GM13976 (cell line): ENCODE measurements at regions not wholly inside any gene's neighbourhood (a gene's known extent, or its start where the extent isn't known, plus 50 kb on each side); places are given as distances from the start of the nearest gene placed in this dataset.

Experiments
- DNase-seq: peaks from one replicate; pipeline ENCODE4 v3.0.0; 2012; ENCODE audit warnings: low spot score
- in situ Hi-C: fragments of 300-500 bp; cut with MboI; formaldehyde crosslinking; loops from one replicate; pipeline ENCODE4 v1.12.0; 2022; ENCODE audit warnings: low sequenced_read_pairs, mixed read lengths, inconsistent platforms; ENCODE audit not compliant: unreplicated experiment
- TF ChIP-seq, protein P1 (sequence below): IDR thresholded peaks from 2 replicates; pipeline ENCODE4 v1.5.1; 2012; ENCODE audit warnings: borderline replicate concordance, mild to moderate bottlenecking; ENCODE audit not compliant: insufficient read depth; ENCODE audit errors: extremely low read depth, missing control alignments, control extremely low read depth

DNA sequence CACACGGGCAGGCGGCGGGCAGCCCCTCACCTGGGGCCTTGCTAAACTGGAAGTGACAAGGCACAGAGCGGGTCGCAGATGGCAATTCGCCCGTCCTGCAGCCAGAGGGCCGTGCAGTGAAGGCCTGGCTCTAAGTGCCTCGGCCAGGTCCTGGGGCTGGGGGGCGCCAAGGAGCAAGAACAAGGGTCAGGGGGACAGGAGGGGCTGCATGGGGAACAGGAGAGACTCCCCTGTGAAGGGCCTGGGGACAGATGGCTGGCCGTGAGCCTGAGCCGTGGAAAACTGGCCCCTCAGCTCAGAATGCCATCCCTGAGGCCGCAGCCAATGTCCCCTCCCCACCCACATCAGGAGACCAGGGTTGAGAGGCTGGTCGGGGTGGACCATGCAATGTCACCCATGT, 60.0 kb downstream of the RTL6 start:
- peak; percentile 27 for DNase-seq
- in situ Hi-C loops, result no loop called here
- TF ChIP-seq, protein P1, sequence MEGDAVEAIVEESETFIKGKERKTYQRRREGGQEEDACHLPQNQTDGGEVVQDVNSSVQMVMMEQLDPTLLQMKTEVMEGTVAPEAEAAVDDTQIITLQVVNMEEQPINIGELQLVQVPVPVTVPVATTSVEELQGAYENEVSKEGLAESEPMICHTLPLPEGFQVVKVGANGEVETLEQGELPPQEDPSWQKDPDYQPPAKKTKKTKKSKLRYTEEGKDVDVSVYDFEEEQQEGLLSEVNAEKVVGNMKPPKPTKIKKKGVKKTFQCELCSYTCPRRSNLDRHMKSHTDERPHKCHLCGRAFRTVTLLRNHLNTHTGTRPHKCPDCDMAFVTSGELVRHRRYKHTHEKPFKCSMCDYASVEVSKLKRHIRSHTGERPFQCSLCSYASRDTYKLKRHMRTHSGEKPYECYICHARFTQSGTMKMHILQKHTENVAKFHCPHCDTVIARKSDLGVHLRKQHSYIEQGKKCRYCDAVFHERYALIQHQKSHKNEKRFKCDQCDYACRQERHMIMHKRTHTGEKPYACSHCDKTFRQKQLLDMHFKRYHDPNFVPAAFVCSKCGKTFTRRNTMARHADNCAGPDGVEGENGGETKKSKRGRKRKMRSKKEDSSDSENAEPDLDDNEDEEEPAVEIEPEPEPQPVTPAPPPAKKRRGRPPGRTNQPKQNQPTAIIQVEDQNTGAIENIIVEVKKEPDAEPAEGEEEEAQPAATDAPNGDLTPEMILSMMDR, result no peak

DNA sequence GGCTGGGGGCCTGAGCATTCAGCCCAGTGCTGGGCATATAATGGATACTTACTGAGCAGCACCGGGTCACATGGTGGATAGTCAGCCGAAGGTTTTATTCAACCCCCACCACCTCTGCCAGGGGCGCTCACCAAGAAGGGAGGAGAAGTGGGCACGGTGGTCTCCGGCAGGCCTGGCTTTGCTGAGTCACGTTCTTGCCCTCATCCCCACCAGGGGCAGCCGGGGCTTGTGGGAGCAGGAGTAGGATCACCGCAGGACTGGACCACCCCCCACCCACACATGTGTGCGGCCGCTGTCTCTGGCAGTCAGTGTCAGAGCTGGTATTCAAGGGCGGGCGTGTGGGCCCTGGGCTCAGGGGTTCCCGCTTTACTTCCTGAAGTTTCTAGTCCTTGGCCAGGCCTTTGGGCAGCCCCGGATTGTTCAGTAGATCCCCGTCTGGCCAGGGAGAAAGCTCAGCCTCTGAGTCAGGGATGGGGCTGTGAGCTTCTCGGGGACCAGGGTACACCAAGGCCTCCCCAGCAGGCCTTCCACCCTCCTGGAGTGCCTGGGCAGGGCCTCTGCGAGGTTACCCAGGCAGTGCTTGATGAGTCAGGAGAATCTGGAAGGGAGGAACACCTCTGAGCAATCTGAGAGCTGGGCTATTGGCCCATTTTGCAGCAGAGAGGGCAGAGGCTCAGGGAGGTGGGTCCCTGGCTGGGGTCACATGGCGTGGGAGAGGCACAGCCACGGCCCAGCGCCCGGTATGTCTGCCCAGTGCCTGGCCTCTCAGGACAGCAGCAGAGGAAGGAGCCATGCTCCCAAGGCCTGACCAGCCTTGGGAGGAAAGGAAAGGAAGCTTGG, 60.6 kb downstream of the RTL6 start:
- no peak for DNase-seq
- TF ChIP-seq, protein P1, result no peak
- in situ Hi-C loops, result no loop called here

GRCh38 chr22:44436736-44437135, 61.3 kb downstream of the RTL6 start:
- TF ChIP-seq, protein P1, result no peak
- in situ Hi-C loops, result no loop called here
- DNase-seq, result peak; percentile 9

DNA sequence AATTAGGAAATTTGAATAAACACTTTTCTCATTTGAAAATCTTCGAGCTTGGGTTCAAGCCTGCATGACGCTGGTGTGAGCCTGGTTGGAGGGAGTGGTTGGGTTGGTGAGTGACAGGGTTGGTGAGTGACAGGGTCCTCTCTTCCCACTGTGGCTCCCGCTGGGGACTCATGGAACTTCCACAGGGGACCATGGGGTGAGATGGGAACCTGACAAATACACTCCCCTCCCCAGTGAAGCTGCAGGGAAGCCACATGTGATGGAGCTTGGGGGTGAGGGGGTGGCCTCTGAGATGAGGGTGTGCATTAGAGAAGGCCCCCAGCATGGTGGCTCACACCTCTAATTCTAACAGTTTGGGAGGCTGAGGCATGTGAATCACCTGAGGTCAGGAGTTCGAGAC, 66.8 kb downstream of the RTL6 start:
- in situ Hi-C loops, result no loop called here
- DNase-seq, result peak; percentile 5
- TF ChIP-seq, protein P1, result no peak

DNA sequence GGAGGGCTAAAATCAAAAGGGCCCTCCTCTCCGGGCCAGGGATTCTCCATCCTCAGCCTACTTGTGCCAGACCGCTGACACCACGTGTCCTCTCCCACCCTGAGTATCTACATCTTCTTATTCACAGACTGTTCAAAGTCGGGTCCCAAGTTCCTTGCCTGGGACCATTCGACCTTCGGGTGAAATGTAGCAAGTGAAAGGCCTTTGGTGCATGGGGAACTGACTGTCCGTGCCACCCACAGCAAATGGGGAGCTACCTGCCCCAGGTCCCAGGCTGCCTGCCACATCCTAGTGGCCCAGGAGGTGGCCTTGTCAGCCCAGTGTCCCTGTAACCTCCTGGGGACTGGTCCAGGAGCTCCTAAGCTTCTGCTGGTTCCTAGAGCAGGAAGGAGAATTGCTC, 67.3 kb downstream of the RTL6 start:
- TF ChIP-seq, protein P1, result no peak
- peak; percentile 20 for DNase-seq
- in situ Hi-C loops, result no loop called here

GRCh38 chr22:44429941-44430587, 68.0 kb downstream of the RTL6 start:
- DNase-seq, result no peak
- TF ChIP-seq, protein P1, result no peak
- in situ Hi-C loops, result no loop called here
